H1 (cell line): ENCODE measurements at regions not wholly inside any gene's neighbourhood (a gene's known extent, or its start where the extent isn't known, plus 50 kb on each side); places are given as distances from the start of the nearest gene placed in this dataset.

Experiments used
- CTCF ChIP-seq, 3 experiments: IDR thresholded peaks; 1 replicate in 2 of 3; 2 replicates in 1 of 3; pipeline versions ENCODE4 v1.5.1 to v1.6.1; 2011; ENCODE audit warnings: low read length in 3 of 3, mild to moderate bottlenecking in 3 of 3, inconsistent platforms in 2 of 3, low read depth in 1 of 3, moderate library complexity in 1 of 3; ENCODE audit not compliant: insufficient read depth in 1 of 3; ENCODE audit errors: control extremely low read depth in 1 of 3

- no peak for TF ChIP-seq CTCF (IDR thresholded peaks at IDR 0.05; ENCODE audit: control extremely low read depth in 1 of 3, insufficient read depth in 1 of 3, low read depth in 1 of 3, low read length in 3 of 3)
- TF ChIP-seq, all 59 proteins: peak for 0
Observed at GRCh38 chr10:32150532-32151101, 94.4 kb upstream of the KIF5B start (continued).
